Activated CD4-positive, alpha-beta T cell treated with anti-CD3 and anti-CD28 coated beads, Interleukin-2, Interleukin-4, amounts not matched to agents 100 ng/mL and 50 ng/mL, durations not matched to agents 16 hours and 8 hours (primary cell): ENCODE measurements at regions not wholly inside any gene's neighbourhood (a gene's known extent, or its start where the extent isn't known, plus 50 kb on each side); places are given as distances from the start of the nearest gene placed in this dataset.
"Not testable (repeated sequence)": the region's sequence is repeated elsewhere in the genome, so short reads cannot be mapped to it uniquely, and the experiment has no call there.

Source experiments
- DNase-seq: peaks from one replicate; pipeline ENCODE4 v3.0.0-alpha.2; 2020; ENCODE audit warnings: low spot score

DNA sequence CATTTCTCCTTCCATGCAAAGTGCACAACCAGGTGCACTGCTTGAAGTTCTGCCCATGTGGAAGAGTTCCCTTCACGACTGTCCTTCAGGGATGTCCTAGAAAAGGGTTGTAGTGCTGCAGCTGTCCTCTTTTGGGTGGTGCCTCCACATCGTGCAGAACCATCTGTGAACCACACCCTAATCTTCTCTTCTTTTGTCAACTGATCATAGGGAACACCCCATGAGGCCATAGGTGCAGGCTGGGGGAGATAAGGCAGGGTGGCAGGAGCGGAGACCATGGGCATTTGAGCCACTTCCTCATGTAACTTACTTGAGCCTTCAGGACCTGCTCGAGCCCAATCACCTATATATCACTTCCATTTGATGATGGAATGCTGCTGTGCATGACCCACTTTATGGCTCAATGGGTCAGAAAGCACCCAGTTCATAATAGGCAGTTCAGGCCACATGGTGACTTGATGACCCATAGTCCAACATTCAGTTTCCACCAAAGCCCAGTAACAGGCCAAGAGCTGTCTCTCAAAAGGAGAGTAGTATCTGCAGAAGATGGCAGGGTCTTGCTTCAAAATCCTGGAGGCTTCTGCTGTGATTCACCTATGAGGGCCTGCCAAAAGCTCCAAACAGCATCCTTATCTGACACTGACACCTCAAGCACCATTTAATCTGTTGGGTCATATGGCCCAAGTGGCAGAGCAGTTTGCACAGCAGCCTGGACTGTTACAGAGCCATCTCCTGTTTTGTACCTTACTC is 84.7 kb upstream of the CYRIA start:
- no peak for DNase-seq

DNA sequence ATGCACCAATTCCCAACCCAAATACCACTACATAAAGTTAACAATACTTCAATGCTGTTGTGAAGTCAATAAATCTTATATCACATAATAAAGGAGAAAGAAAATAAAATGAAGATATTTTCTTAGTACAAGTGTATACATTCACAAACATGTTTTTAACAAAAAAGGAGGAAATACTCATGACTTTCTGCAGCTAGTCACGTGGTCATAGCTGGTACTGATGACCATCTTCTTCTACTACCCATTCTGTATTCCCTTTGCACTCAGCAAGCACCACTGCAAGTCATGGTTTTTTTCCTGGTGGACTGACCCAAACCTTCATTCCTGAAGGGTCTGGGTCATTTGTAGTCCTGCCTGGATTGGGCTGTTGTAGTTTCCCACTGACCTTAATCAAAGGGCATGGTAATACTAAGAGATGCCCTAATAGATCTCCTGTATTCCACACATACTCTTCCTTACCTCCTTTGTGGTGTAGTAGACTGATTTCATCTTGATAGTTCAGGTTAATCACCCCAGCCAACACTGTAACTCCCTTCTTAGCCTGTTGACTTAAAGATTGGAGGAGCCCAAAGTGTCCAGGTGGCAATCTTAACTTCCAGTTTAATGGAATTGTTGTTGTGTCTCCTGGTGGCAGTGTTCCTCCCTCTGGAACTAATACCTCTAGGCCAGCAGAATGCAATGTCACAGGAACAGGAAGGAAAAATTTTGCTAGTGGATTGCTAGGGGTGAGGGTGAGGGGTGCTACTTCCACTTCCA is 83.1 kb upstream of the CYRIA start:
- DNase-seq, result not testable (repeated sequence)

DNA sequence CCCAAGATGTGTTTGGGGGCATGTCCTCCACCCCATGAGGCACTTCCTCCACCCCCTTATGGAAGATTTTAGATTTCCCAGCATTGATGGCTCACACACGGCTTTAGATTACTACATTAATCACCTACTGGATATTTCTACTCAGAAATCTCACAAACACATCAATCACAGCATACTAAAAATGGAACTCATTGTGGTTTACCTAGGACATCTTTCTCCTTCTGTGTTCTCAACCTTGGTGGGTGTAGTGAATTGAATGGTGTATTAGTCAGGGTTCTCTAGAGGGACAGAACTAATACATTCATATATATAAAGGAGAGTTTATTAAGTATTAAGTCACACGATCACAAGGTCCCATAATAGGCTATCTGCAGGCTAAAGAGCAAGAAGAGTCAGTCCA is 82.1 kb upstream of the CYRIA start:
- peak; percentile 46 for DNase-seq

DNA sequence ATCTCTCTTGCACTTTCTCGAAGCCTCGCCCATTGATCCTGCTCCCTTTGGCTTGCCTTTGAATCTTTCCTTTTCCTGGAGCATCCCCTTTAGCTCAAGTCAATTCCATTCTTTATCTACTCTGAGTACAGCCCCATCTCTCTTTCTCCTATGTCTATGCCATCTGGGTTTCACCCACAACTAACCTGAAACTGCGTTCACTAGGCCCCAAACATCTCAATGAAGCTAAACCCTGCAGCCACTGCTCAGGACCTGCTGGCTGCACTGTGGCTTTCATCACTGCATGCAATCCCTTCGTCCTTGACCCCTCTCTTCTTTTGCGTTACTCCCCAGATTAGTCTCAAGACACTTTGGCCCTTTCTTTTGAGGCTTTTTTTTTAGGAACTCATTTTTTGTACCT is 81.6 kb upstream of the CYRIA start:
- DNase-seq, result no peak

DNA sequence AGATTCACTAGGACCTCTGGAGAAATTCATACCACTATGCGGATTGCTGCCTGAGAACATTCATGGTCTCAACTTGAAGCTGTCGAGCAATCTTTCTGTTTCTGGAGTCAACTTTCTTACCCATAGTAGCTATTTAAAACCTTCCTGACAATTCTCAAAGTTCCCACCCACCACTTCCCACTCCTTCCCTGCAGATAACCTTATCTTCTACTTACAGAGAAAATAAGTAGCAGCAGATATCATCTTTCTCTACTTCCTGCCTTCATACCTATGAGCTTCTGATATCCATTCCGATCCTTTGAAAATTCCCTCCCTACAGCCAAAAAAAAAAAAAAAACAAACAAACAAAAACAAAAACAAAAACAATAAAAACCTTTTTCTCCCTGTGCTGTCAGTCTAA is 81.2 kb upstream of the CYRIA start:
- DNase-seq, result no peak

DNA sequence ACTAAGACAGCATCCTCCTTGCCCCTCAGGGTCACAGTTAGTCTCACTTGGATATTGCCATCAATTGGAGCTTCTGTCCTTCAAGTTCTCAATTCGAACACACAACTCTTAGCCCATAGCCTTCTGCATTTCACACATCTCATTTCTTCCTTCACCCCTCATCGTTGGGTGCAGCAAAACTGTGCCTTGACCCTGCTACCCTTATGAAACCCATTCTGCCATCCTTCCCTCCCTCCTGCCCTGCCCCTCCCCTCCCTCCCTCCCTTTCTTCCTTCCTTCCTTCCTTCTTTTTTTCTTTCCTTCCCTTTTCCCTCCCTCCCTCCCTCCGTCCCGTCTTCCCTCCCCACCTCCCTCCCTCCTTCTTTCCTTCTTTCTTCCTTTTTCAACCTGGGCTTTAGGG is 80.7 kb upstream of the CYRIA start:
- DNase-seq, result no peak

DNA sequence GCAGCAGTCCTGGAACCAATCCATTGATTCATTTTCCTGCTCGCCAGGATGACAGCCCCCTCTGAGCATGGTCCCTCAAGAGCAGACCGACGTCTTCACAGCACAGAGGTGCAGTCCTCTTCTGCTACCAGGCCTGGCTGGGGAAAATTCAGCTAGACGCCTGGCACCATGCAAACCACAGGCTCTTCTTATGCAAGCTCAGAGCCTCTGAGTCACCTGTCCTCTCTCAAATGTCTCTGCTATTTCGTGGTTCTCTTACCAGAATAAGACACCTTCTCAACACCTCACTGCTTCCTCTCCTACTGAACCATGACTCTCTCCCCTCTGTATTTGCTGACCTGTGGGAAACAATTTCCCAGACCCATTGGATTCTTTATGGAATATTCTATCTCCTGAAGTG is 79.8 kb upstream of the CYRIA start:
- DNase-seq, result no peak

DNA sequence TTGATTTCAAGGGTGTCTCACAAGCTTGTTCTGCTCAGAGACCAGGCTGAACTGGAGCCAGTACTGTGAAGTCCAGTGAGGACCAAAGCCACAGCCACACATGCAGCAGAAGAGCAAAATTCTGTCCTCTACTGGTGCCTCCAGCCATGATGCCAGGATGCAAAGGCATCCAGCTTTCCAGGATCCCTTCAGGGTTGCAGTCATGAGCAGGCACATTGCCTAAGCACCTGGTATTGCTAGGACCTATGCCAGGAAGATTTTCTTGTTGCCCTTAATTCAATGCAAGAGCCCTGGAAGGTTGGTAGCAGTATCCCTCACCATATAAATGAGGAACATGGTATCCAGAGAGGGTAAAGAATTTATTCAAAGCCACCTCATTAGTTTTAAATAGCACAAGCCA is 78.9 kb upstream of the CYRIA start:
- no peak for DNase-seq

DNA sequence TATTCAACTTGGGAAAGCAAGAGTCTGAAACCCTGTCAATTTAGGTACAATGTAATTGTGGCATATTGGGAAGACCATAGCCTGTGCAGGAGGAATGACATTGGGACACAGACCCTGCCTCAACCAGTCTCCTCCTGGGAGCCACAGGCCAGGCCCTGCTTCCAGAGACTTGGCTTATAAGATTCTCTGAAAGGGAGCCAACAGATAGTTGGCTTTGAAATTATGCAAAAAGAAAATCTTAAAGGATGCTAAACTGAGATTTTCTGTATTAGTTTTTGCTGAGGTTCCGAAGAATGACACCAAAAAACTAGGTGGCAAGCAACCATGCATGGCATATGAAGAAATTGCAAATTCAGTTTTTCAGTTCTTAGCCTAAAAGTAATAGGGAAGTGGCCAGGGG is 76.4 kb upstream of the CYRIA start:
- no peak for DNase-seq

DNA sequence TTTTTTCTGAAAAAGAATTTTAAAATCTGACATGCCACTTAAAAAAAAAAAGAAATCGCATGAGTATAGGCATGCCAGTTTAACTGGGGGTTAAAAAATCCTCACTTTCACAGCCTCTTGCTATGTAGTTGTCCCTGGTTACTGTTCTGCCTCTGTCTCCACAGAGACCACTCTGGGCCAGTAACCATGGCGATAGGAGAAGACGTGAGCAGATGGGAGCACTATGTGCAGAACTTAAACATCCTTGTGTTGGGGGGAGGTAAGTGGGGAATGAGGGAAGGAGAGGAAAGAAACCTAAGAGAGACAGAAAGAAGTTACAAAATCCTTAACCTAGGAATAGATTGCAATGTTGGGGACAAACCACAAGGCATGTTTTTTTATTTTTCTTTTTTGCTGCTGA is 75.9 kb upstream of the CYRIA start:
- no peak for DNase-seq

DNA sequence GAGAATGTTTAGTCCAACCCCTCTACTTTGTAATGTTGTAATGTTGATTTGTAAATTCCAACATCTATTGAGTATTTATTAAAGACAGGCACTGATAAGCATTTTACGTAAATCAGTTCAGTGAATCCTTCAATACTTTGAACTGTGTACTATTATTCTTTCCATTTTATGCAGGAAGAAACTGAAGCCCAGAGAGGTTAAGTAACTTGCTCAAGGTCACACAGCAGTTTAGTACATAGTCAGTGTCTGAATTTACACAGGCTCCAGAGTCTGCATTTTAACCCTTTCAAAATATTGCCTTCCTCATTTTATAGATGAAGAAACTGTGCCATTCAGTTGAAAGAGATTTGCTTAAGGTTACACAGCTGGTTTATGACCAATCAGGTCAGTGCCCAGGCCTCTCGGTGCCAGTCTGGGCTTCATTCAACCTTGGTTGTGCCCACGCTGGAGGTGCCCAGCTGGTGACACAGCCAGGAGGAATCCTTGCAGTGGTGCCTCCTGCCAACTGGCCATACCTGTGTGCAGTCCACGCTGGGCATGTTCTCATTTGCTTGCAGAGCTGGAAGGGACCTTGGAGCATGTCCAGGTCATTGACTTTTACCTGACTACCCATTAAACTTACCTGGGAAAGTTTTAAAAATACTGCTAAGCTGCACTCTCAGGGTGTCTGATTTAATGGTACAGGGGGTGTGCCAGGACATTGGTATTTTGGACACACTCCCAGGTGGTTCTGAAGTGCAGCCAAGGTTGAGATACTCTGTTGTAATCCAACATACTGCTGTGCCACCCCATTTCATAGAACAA is 74.3 kb upstream of the CYRIA start:
- no peak for DNase-seq

DNA sequence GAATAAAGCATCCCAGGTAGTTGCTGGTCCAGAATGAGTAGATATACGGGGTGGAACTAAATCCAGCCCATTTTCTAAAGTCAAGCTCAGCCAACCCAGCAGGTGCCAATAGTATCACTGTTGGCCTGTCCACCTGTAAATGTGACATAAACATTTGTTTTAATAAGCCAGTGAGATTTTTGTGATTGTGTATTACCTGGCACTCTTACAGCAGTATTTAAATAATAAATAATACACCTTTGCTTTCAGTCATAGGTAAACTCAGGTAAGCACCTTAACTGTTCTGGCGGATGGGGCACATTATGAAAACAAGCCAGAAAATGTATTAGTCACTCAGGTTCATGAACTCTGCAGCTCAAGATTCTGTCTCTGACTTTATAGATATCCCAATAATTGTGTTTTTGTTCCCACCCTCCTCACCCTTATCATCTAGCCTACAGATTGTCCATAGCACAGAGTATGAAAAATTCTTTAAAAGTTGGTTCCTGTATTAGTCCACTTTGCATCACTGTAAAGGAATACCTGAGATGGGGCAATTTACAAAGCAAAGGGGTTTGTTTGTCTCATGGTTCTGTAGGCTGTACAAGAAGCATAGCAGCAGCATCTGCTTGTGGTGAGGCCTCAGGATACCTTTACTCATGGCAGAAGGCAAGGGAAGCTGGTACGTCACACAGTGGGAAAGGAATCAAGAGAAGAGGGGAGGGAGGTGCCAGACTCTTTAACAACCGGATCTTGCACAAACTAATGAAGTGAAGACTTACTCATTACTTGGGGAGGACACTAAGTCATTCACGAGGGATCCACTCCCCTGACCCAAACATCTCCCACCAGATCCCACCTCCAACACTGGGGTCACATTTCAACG is 73.0 kb upstream of the CYRIA start:
- DNase-seq, result no peak

DNA sequence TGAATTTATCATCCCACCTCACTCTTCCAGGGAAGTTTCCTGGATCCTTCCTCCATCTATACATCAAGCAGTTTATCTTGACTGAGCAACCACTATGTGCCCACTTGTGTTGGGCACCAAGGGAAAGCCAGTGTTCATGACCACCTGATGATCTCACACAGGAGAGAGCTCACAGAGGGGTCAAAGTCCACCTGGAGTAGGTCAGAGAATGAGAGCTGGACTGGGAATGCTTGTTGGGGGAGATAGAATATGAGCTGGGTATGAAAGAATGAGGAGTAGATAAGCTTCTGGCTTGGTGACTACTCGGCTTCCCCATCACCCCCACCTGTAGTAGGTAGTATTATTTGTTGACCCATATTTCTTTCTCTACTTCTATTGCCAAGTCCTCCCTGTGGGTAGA is 72.2 kb upstream of the CYRIA start:
- no peak for DNase-seq

DNA sequence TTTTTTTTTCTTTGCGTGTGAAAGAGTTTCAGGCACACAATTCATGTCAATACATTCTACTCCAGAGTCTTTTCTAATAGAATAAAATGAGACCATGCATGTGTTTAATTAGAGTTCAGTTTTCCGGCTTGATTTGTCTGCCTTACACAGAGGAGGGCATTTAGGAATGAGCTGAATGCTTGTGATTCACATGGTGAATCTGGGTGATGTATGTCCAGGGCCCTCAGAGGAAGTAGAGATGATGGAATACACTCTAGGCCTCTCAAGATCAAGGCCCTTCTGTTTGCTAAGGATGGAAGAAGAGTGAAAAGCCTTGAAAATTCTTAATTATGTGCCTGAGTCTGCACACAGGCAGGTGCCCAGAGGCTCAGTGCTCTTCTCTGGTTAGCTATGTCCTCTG is 71.0 kb upstream of the CYRIA start:
- DNase-seq, result no peak

DNA sequence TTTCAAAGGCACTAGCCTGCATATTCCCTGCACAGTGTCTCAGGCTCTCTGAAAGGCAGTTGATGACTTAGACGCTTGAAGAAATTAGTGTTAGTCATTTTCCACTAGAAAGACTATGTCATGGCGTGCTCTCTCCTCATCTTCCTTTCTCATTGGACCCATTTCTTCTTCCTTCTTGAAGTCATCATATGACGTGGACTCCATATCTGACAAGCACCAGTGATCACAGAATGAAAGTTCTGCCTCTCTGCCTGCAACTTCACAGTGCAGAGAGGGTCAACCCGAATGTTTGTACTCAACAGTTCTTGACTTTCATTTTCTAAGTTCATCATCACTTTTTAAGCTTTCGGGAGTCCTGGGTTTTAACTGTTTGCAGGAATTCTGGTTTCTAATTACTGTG is 63.7 kb upstream of the CYRIA start:
- DNase-seq, result peak; percentile 39

DNA sequence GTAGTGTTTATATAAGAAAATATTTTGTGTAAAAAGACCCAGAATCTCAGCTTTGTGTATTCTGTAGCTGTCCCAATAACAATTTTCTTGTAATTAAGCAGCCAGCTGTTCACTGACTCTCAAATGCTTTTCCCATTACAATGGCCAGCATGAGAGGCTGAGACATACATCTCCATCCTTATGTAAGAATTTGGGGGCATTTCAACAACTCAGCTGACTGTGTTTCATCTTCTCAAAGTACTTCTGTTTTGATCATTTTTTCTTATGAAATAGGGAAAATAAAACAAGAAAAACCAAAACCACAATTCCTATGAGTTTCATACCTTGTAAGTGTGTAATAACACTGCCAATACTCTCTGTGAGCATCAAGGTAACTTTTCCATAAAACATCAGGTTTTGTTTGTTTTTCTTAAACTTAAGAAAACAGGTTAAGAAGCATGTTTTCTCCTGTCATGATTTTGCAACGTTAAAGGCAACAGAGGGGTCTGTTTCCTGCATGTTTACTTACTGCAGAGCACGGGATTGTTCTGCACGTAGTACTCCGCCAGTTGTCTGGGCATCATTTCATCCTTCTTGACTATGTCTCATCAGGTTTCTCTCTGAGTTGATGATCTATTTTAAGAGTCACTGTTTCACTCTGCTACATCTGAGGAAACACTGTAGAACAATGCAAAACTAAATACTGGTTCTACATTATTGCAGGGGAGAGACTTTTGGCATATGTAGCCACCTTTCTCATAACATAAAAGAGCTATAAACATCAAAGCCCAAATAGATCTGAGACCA is 62.9 kb upstream of the CYRIA start:
- DNase-seq, result peak; percentile 28

DNA sequence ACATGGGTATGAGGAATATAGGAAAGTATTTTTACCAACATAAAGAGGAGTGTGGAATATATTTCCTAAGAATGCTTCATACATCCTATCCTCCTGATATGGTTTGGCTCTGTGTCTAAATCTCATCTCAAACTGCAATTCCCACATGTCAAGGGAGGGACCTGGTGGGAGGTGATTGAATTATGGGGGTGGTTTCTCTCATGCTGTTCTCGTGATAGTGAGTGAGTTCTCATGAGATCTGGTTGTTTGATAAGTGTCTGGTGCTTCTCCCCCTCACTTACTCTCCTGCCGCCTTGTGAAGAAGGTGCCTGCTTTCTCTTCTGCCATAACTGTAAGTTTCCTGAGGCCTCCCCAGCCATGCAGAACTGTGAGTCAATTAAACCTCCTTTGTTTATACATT is 62.2 kb upstream of the CYRIA start:
- DNase-seq, result not testable (repeated sequence)

DNA sequence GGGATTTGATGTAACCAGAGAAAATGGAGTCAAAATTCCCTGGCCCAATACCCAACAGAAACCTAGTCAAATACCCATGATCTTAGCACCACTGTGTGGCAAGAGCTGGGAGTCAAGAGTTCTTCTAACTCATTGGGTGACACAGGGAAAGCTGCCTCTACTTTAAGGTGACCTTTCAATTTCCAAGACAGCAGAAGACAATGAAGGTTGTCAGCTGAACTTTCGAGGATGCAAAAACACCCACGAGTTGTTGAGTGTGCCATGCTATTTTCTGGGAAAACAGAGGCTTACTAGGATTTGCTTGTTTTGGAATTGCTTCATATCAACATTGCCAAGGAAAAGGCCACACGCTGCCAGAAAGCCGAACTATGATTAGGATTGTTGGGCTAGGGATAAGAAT is 61.6 kb upstream of the CYRIA start:
- no peak for DNase-seq

DNA sequence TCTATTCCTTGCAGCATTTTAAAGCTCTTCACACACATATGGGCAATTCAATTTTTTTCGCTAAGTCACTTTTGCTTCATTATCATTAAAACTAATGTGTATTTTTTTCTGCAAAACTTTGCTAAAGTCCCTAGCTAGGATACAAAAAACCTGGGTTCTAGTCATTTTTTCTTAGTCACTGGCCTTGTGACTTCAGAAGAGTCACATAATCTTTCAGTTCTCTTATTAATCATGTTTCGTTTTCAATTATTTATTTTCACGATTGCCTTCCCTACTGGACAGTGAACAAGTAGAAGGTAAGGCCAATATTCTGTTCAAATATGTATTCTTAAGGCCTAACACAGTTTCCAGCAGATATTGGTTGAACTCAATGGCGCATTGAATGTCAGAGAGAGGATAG is 60.9 kb upstream of the CYRIA start:
- no peak for DNase-seq

DNA sequence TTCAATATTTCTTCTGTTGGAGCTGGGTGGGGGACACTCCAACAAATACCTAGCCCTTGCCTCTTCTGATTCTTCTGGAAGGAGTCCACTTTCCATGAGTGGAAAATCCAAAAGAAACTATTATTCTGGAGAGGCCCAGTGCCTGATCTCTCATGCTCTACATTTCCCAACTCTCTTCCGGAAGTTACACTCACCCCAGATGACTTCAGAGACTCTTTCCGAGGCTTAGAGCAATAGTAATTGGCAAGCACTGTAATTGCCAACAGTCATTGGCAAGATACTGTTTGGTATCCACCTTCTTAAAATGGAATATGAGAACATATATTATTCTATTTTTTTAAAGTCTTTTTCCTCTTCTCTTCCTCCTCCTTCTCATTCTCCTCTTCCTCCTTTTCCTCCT is 60.5 kb upstream of the CYRIA start:
- no peak for DNase-seq

DNA sequence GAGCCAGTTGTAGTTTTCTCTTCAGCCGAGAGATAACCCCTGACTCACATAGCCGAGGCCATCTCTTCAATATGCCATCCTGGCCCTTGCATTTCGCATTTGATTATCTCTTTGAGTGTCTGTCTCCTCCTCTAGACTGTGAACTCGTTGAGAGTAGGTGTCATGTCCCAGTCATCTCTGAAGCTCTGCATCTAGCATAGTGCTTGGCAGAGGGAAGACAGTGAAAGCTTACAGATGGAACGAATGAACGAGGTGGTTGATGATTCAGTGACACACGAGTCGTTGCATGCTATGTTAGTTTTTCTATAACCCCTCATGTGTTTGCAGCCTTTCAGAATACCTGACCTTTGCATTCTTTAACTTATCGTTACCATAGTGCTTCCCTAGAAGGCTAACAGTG is 59.9 kb upstream of the CYRIA start:
- DNase-seq, result peak; percentile 37
